Vagina (tissue), 2 donors: ENCODE measurements at regions not wholly inside any gene's neighbourhood (a gene's known extent, or its start where the extent isn't known, plus 50 kb on each side); places are given as distances from the start of the nearest gene placed in this dataset.

ENCODE experiments used
- DNase-seq, 2 donors: peaks; one replicate each; pipeline ENCODE4 v3.0.0-alpha.2; 2017; ENCODE audit errors: extremely low spot score in 2 of 2
- H3K27ac ChIP-seq: fragments of 200-600 bp; sonication (generic); one replicate; pipeline ENCODE4 v1.5.1; 2019
- H3K27me3 ChIP-seq: fragments of 200-600 bp; sonication (generic); one replicate; pipeline ENCODE4 v1.5.1; 2019
- H3K36me3 ChIP-seq, 2 donors: fragments of 200-600 bp; sonication (generic); one replicate each; pipeline ENCODE4 v1.5.1; 2017 to 2019
- H3K4me1 ChIP-seq: fragments of 200-600 bp; sonication (generic); one replicate; pipeline ENCODE4 v1.5.1; 2019
- H3K4me3 ChIP-seq, 2 donors: fragments of 200-600 bp; sonication (generic); 1 replicate in 1 of 2; 2 replicates in 1 of 2; pipeline ENCODE4 v1.5.1; 2016 to 2019
- H3K9me3 ChIP-seq: fragments of 200-600 bp; sonication (generic); one replicate; pipeline ENCODE4 v1.5.1; 2019
- POLR2A ChIP-seq, 2 donors: fragments of 450-650 bp; IDR thresholded peaks; one replicate each; pipeline ENCODE4 v1.6.1; 2017; ENCODE audit warnings: antibody characterized with exemption in 2 of 2, mild to moderate bottlenecking in 2 of 2, moderate library complexity in 2 of 2
- POLR2AphosphoS5 ChIP-seq, 2 donors: sonication (generic); formaldehyde crosslinking; IDR thresholded peaks; one replicate each; pipeline ENCODE4 v1.9.0; 2017; ENCODE audit warnings: antibody characterized with exemption in 2 of 2, mild to moderate bottlenecking in 2 of 2, low read depth in 1 of 2; ENCODE audit not compliant: insufficient read depth in 1 of 2
- intact Hi-C: fragments of 100-400 bp; cut with DNase I; formaldehyde crosslinking; loops from one replicate; pipeline ENCODE4 v1.15.1; 2023
- TF ChIP-seq, protein P1 (sequence below), 3 experiments: fragments of 450-650 bp in 2 of 3; fragments of 200-600 bp in 1 of 3; sonication (generic) in 1 of 3; IDR thresholded peaks; one replicate each; pipeline ENCODE4 v1.5.1; 2017 to 2019; ENCODE audit warnings: antibody characterized with exemption in 3 of 3, mild to moderate bottlenecking in 2 of 3, moderate library complexity in 2 of 3

GRCh38 chr7:82694022-82694421, 250.4 kb upstream of the CACNA2D1 start:
- H3K27ac ChIP-seq: no peak overlapping the region
- intact Hi-C loops: no loop called here
- no peak for DNase-seq
- H3K36me3 ChIP-seq: no peaks in the 10 kb centered on the region
- no peaks in the 10 kb centered on the region for H3K4me1 ChIP-seq
- no peaks in the 10 kb centered on the region for H3K27me3 ChIP-seq
- H3K9me3 ChIP-seq: no peaks in the 10 kb centered on the region
- TF ChIP-seq POLR2AphosphoS5 (IDR thresholded peaks at IDR 0.05; ENCODE audit: insufficient read depth in 1 of 2, low read depth in 1 of 2) (no peak), POLR2A (IDR thresholded peaks at IDR 0.05) (no peak)
- TF ChIP-seq, protein P1, sequence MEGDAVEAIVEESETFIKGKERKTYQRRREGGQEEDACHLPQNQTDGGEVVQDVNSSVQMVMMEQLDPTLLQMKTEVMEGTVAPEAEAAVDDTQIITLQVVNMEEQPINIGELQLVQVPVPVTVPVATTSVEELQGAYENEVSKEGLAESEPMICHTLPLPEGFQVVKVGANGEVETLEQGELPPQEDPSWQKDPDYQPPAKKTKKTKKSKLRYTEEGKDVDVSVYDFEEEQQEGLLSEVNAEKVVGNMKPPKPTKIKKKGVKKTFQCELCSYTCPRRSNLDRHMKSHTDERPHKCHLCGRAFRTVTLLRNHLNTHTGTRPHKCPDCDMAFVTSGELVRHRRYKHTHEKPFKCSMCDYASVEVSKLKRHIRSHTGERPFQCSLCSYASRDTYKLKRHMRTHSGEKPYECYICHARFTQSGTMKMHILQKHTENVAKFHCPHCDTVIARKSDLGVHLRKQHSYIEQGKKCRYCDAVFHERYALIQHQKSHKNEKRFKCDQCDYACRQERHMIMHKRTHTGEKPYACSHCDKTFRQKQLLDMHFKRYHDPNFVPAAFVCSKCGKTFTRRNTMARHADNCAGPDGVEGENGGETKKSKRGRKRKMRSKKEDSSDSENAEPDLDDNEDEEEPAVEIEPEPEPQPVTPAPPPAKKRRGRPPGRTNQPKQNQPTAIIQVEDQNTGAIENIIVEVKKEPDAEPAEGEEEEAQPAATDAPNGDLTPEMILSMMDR (IDR thresholded peaks at IDR 0.05): no peak
- H3K4me3 ChIP-seq: no peak overlapping the region

DNA sequence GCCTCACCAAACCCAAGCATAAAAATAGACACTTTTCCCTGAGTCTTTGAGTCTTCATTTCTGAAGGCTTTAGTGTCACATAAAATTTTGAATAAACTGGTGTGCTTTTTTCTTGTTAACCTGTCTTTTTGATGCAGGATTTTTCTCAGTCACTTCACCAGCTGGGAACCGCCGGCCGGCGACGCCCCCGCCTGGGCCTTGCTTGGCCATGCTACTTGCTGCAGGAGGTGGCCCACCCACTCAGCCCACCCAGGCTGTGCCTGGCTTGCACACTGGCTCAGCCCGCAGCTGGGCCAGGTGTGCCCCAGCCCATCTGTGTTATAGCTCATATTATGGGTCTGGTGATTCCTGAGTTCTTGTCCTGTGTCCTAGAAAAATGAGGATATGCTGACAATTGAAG, 247.4 kb upstream of the CACNA2D1 start:
- TF ChIP-seq, protein P1 (IDR thresholded peaks at IDR 0.05): no peak
- TF ChIP-seq POLR2A (IDR thresholded peaks at IDR 0.05): no peak
- no peak for TF ChIP-seq POLR2AphosphoS5 (IDR thresholded peaks at IDR 0.05; ENCODE audit: insufficient read depth in 1 of 2, low read depth in 1 of 2)
- intact Hi-C loops: no loop called here
- Histone ChIP-seq H3K4me1 (no peaks in the 10 kb centered on the region), H3K27me3 (no peaks in the 10 kb centered on the region), H3K36me3 (no peaks in the 10 kb centered on the region), H3K4me3 (no peak overlapping the region), H3K9me3 (no peaks in the 10 kb centered on the region), H3K27ac (no peak overlapping the region)
- DNase-seq: no peak

GRCh38 chr7:82685214-82685613, 241.6 kb upstream of the CACNA2D1 start:
- Histone ChIP-seq H3K36me3 (no peaks in the 10 kb centered on the region), H3K4me1 (no peaks in the 10 kb centered on the region), H3K9me3 (no peaks in the 10 kb centered on the region), H3K27ac (no peak overlapping the region), H3K27me3 (no peaks in the 10 kb centered on the region), H3K4me3 (no peak overlapping the region)
- intact Hi-C loops: no loop called here
- DNase-seq: no peak
- no peak for TF ChIP-seq POLR2A (IDR thresholded peaks at IDR 0.05)
- TF ChIP-seq, protein P1 (IDR thresholded peaks at IDR 0.05): no peak
- TF ChIP-seq POLR2AphosphoS5 (IDR thresholded peaks at IDR 0.05; ENCODE audit: insufficient read depth in 1 of 2, low read depth in 1 of 2): no peak

DNA sequence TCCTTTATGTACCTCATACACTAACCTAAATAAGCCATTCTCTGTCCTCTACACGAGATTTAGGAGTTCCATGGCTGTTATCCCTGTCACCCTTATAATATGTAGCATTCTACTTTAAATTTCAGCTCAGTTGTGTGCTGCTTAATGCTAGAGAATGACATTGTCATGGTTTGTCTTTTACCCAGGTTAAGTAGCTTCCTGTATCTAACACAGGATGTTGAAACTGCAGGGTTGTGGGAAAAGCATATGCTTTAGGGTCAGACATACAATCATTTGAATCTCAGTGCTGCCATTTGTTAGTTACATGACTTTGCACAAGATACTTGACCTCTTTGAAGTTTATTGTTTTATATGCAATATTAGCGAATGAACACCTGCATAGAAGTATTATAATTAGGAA, 235.1 kb upstream of the CACNA2D1 start:
- no peak overlapping the region for H3K27ac ChIP-seq
- intact Hi-C loops: no loop called here

GRCh38 chr7:82678259-82678658, 234.7 kb upstream of the CACNA2D1 start:
- no peak for DNase-seq
- Histone ChIP-seq H3K4me3 (no peak overlapping the region), H3K9me3 (no peaks in the 10 kb centered on the region), H3K4me1 (peaks cover 15% of the 10 kb centered on the region), H3K36me3 (no peaks in the 10 kb centered on the region), H3K27ac (no peak overlapping the region), H3K27me3 (no peaks in the 10 kb centered on the region)
- TF ChIP-seq POLR2AphosphoS5 (IDR thresholded peaks at IDR 0.05; ENCODE audit: insufficient read depth in 1 of 2, low read depth in 1 of 2): no peak
- TF ChIP-seq, protein P1 (IDR thresholded peaks at IDR 0.05): no peak
- TF ChIP-seq POLR2A (IDR thresholded peaks at IDR 0.05): no peak
- intact Hi-C loops: no loop called here

More for the DNA sequence above, 235.1 kb upstream of the CACNA2D1 start:
- no peaks in the 10 kb centered on the region for H3K9me3 ChIP-seq
- H3K4me1 ChIP-seq: peaks cover 15% of the 10 kb centered on the region
- TF ChIP-seq, protein P1 (IDR thresholded peaks at IDR 0.05): no peak
- TF ChIP-seq POLR2A (IDR thresholded peaks at IDR 0.05): no peak
- no peak for TF ChIP-seq POLR2AphosphoS5 (IDR thresholded peaks at IDR 0.05; ENCODE audit: insufficient read depth in 1 of 2, low read depth in 1 of 2)
- no peaks in the 10 kb centered on the region for H3K36me3 ChIP-seq
- DNase-seq: no peak
- no peak overlapping the region for H3K4me3 ChIP-seq
- H3K27me3 ChIP-seq: no peaks in the 10 kb centered on the region
